Gastrocnemius medialis (tissue), 4 donors: ENCODE measurements at regions not wholly inside any gene's neighbourhood (a gene's known extent, or its start where the extent isn't known, plus 50 kb on each side); places are given as distances from the start of the nearest gene placed in this dataset.
"Not testable (repeated sequence)": the region's sequence is repeated elsewhere in the genome, so short reads cannot be mapped to it uniquely, and the experiment has no call there.

ENCODE experiments used
- CTCF ChIP-seq, 5 experiments: fragments of 450-650 bp in 3 of 5; fragments of 200-600 bp in 2 of 5; sonication (generic) in 2 of 5; IDR thresholded peaks in 4 of 5; conservative IDR thresholded peaks in 1 of 5; 1 replicate in 4 of 5; 2 replicates in 1 of 5; pipeline ENCODE4 v1.5.1; 2016 to 2019; ENCODE audit warnings: antibody characterized with exemption in 5 of 5, mild to moderate bottlenecking in 3 of 5, moderate library complexity in 3 of 5
- POLR2A ChIP-seq, 2 donors: fragments of 450-650 bp; IDR thresholded peaks; one replicate each; pipeline ENCODE4 v1.6.1; 2017; ENCODE audit warnings: antibody characterized with exemption in 2 of 2, mild to moderate bottlenecking in 2 of 2, moderate library complexity in 2 of 2

DNA sequence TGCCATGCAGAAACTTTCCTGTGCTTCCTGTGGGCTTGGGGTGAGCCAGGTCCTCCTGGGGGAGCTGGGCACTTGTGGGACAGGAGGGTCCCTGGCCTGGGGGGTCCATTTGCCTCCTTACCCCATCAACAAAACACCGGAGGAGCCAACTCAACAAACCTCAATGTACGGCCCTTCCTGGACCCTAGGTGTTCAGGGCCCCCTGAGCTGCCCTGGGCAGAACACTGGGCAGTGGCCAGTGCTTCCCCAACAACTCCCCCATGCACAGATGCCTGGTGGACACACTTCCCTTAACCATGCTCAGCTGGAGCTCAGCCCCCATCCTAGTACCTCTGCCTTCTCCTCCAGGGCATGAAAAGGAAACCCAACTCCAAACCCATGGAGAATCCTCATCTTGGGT lies 1504.2 kb upstream of the TPTE start:
- not testable (repeated sequence) for TF ChIP-seq CTCF (IDR thresholded peaks at IDR 0.05 in 4 of 5, conservative IDR thresholded peaks at IDR 0.05 in 1 of 5); POLR2A (IDR thresholded peaks at IDR 0.05)
